CD4-positive, alpha-beta T cell treated with Interleukin-12 subunit alpha and Interleukin-12 subunit beta, for 1 hour (primary cell): ENCODE measurements at regions not wholly inside any gene's neighbourhood (a gene's known extent, or its start where the extent isn't known, plus 50 kb on each side); places are given as distances from the start of the nearest gene placed in this dataset.

Experiments used
- DNase-seq: peaks from one replicate; pipeline ENCODE4 v3.0.0-alpha.2; 2020

DNA sequence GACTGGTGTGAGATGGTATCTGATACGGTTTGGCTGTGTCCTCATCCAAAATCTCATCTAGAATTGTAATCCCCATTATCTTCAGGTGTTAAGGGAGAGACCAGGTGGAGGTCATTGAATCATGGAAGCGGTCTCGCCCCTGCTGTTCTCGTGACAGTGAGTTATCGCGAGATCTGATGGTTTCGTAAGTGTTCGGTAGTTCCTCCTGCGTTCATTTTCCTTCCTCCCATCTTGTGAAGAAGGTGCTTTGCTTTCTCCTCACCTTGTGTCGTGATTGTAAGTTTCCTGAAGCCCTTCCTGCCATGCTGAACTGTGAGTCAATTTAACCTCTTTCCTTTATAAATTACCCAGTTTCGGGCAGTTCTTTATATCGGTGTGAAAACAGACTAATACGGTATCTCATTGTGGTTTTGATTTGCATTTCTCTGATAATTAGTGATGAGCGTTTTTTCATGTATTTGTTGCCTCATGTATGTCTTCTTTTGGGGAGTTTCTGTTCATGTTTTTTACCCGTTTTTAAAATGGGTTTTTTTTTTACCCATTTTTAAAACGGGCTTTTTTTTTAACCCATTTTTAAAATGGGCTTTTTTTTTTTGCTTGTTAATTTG lies 102.8 kb upstream of the SLC10A2 start:
- DNase-seq = no peak

DNA sequence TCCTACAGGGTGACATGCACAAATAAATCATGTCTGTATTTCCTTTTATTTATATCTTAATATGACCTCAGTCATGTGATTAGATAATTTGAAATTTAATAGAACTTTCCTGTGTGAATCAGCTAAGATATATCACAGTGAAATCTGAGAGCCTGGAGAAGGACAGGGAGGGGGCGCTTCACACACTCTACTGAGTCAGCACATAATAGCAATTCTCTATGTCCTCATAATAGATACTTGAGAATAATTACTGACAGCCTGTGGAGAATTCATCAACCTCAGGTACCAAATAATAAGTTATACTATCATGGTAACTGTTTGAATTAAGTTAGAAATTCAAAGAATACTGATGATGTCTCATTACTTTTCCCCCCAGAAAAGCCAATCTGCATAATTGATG lies 98.0 kb upstream of the SLC10A2 start:
- DNase-seq = no peak

DNA sequence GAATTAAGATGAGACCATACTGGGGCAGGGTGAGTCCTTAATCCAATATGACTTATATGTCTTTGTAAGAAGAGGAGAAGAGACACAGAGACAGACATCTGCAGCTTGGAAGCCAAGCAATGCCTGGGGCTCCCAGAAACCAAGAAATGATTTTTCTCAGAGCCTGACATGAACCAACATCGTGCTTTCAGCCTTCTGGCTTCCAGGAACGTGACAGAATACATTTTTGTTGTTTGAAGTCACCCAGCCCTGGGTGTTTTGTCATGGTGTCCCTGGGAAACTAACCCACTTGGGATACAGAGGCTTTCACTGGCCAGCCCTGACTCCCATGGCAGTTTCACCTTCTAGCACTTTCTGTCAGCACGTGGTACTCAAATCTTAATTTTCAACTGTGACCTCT lies 95.3 kb upstream of the SLC10A2 start:
- no peak for DNase-seq

DNA sequence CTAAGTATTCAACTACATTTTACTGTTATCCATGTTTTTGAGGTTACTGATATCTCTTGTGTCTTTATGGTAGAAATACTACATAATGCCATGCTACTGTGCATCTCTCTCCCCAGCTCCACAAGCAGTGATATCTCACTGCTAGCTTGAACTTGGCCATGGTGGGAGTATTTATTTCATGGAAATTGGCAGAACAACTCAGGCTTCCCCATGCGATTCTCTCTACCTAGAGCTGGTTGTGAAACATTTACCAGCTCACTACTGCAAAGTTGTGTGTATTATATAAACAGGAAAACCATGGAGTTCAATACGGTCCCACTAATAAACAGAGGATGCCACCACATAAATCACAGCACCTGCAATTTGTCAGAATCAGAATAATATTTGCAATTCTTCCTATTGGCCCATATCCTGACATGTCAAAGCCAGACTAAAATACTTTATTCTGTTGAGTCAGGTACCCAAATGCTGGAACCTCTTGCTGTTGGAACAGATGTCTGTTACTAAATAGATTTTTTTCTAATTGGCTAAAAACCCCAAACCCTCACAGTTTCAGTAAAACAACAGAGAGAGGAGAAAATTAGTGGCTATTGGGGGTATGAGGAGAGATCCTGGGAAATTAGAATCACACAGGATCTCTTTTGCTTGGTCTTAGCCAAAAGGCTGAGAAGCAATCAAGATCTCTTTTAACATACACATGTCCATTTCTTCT lies 91.4 kb upstream of the SLC10A2 start:
- no peak for DNase-seq

DNA sequence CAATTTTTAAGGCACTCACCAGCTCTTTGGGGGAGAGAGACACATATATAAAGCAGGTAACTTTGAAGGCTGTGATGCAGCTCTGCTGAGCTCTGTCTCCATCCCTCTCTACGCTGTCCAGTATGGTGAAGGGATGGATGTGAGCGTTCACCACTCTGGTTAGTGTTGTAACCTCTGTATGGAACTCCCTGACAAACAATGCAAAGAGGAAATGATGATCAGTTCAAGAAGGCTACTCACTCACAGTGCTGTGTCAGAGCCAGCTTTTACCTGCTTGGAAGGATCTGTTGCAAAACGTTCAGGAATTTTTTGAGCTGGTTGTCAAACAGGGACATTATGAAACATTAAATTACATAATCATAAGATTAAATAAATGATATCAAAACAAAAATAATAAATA lies 90.8 kb upstream of the SLC10A2 start:
- no peak for DNase-seq

DNA sequence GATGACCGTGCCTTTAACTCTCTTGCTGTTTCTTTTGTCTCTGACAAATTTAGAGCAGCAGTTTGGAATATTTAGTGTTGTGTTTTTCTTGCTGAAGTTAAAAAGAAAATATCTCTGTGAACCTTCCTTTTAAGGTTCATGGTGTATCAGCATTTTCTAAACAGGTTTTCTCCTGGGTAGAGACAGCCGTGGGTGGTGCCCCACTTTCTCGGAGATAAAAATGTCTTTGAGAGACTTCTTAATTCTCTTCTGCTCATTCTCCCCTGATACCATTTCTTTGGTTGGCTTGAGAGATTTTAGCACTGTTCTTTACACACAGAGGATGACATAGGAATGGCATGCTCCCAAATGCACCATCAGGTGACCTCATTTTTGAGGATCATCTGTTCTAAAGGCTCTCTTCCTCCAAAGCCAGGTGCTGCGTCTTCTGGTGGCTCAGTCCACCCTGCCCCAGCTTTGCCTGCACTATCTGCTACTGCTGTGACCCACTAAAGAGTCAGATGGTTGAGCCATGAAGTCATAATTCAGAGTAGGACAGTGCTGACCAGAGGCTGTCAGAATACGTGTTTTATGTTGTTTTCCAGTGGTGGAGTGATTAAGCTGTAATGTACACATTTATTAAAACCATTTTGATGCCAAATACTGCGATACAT lies 90.3 kb upstream of the SLC10A2 start:
- no peak for DNase-seq

DNA sequence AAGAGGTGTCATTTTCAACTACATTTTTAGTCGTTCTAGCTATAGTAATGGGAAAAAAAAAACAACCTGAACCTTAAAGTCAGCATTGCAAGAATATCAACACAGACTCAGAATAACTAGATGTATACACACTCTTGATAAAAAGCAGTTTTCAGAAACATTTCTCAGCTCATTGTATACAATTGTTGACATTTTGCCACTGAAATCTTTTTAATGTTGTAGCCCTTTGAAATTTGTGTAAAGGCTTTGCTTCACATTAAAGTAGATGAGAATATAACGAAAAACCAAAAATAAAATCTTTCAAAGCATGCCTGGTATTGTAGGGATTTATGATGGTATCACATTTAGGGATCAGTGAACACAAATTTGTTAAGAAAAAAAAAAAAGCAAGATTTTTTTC lies 87.2 kb upstream of the SLC10A2 start:
- DNase-seq = no peak

DNA sequence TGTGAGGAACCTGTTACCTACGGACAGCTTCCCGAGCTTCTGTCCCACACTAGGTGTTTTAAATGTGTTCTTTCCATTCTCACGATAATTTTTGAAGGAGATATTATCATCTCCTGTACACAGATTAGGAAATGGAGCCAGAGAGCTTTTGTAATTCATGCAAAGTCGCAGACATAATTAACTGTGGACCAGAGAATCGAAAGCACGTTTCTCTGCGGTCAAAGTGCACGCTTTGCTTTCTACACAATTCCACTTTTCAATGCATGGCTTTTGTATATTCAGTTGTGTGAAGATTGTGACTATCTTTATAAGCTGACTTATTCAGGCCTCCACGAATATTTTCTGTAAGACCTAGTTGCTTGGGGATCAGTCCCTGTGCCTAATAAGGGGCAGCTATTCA lies 81.7 kb upstream of the SLC10A2 start:
- no peak for DNase-seq

DNA sequence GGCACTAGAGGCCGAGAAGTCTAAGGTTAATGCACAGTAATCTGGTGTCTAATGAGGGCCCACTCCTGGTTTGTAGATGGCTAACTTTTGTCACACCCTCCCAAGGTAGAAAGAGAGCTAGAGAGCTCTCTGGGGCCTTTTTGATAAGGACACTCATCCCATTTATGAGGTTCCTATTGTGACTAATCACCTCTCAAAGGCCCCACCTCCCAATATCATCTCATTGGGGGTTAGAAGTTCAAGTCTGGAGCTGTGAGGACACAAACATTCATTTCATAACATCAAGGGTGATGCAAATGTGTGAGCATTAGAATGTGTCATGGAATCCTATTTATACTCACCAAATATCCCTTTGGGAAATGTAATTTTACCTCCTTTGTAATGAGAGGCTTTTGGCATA lies 79.2 kb upstream of the SLC10A2 start:
- DNase-seq = no peak

DNA sequence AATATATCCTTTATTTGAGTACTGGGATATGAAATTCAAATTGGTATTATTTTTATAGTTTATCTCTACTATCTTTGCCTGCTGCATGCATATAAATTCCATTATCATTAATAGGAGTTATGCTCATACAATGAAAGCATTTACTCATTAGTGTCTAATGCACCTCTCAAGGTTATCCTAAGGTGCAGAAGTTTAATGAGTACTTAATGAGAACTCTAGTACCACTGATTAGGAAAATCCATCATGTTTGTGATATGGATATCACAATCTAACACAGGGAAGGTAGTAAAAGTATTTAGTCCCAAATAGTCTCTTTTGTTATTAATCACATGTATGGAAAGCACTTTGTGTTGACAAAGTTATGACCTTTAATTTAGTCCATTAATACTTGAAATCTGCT lies 77.2 kb upstream of the SLC10A2 start:
- no peak for DNase-seq

DNA sequence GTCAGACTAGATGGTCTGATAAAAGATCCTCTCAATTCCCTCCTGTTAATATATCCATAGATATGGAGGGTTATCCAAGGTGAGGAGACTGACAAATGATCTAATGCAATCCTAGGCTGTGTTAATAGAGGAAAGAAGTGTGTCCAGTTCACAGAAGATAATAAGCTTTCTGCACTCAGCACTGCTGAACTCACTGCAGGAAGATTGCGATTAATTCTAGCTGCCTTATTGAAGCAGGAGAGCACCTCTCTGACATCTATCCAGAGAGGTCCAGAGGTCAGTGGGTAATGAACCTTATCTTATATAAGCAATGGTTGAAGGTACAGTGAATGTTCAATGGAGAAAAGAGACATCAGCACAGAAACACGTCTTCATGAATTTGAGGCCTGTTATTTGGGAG lies 75.9 kb upstream of the SLC10A2 start:
- no peak for DNase-seq

DNA sequence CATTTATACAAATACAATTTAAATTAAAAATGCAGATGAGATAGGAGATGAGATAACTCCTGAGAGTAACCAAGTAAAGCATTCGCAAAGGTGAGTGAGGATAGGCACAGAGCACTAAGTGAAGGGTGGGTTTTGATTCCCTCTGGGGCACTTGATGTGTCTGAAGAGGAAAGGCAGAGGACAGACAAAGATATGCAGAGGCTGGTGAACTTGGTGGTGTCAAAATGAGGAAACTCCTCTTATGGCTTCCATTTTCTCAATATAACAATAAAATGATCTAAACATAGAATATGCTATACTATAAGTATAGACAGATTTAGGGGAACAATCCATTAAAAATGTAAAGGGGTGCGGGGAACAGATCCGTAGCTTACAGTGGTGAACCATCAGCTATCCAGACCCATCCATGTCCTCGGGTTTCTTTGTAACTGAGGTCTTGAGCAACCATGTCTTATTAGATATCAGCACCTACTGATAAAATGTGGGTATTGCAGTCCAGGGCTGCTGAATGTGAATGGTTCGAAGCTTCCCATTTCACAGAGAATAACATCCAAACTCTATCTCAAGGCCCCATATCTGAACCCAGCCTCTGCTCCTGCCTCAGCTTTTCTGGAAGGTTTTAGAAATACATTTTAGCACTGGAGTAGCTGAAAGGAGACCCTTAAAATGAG lies 73.9 kb upstream of the SLC10A2 start:
- no peak for DNase-seq

DNA sequence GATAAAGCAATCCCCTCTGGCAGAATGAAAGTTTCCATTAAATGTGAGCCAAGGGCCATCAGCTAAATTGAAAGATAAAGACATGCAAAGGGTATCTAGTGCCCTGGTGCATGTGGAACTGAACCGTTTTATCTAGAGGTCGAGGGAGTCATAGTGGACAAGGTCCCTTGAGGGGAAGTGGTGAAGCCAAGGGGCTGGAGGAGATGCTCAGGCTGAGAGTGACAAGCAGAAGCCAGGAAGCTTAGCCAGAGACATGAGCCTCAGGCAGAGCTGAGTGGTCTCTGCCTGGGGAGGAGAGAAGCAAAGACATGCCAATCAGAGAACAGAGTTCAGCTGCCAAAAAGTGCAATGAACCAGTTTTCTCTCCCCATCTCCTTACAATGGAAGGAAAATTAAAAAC lies 68.1 kb upstream of the SLC10A2 start:
- DNase-seq = no peak

DNA sequence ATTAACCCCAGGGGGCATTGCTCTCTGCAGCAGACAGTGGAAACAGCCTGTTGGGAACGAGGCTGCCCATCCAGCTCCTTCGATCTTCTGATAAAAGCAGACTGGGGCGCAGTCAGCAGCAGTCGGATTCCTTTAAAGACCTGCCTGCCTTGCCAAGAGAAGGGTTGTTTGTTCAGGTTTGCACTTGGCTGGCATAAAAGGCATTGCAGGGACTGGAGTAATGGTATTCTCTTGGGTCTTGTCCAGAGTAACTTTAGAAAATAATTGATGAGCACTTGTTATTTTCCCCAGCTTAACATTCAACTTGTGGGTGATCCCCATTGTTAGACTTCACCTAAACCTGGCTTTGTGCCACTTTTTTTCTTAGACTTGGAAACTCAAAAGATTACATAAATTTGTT lies 67.3 kb upstream of the SLC10A2 start:
- DNase-seq = no peak

DNA sequence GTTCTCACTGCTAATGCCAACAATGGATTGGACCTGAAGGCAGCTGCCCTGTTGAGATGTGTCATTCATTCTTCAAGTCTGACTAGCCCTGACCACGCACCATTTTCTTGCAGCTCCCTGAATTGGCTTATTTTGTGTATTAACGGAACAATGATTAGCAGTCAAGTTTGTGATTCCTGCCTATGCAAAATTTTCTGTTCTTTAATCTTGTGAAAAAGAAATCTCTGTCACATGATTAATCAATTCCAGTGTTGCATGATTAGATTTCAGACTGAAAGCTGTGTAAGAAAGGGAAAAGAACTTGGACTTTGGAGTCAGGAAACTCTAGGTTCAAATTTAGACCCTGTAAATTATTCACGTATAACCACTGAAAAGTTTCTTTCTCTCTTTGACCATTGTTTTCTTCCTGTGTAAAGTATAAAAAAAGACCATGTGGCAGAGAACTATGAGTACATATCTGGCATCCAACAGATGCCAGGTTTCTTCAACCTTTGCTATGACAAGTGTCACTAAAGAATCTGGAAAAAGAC lies 64.5 kb upstream of the SLC10A2 start:
- DNase-seq = no peak

DNA sequence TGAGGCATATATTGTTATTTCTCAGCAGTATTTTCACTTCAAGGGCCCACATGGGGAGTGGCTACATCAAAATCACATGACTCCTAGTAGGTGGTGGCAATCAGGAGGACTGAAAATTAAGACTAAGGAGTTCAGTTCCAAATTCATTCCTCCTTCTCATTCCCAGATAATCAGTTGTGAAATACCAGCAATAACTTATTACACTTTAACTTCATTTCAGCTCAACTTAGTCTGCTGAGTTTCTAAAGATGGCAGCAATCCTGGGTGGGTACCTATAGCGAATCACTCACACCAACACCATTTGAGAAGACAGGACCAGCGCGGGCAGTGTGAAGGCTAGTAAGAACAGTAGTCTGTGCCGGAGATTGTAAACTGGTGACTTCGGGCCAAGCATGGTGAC lies 63.9 kb upstream of the SLC10A2 start:
- DNase-seq = no peak
